ENCODE measurements at regions not wholly inside any gene's neighbourhood (a gene's known extent, or its start where the extent isn't known, plus 50 kb on each side); places are given as distances from the start of the nearest gene placed in this dataset.

- peak overlapping the region; percentile 76 for H3K4me3 ChIP-seq
- no peak for DNase-seq (ENCODE audit: low spot score)
- TF ChIP-seq CTCF (IDR thresholded peaks at IDR 0.05) = no peak
- H3K27ac ChIP-seq = peak overlapping the region in 1 of 2 donors; percentile 68
Observed at GRCh38 chr9:88077071-88077617, 61.1 kb downstream of the SPATA31C2 start.

- H3K4me3 ChIP-seq = peak overlapping the region; percentile 76
- no peak for DNase-seq (ENCODE audit: low spot score)
- TF ChIP-seq CTCF (IDR thresholded peaks at IDR 0.05) = no peak
- peak overlapping the region in 1 of 2 donors; percentile 68 for H3K27ac ChIP-seq
Observed at GRCh38 chr9:88076286-88077070, 61.8 kb downstream of the SPATA31C2 start.

GRCh38 chr9:88075966-88076285, 62.3 kb downstream of the SPATA31C2 start:
- H3K27ac ChIP-seq = peak overlapping the region in 1 of 2 donors; percentile 68
- no peak for TF ChIP-seq CTCF (IDR thresholded peaks at IDR 0.05)
- DNase-seq (ENCODE audit: low spot score) = no peak
- peak overlapping the region; percentile 76 for H3K4me3 ChIP-seq

GRCh38 chr9:88075506-88075905, 62.8 kb downstream of the SPATA31C2 start:
- H3K27ac ChIP-seq = no peak overlapping the region

GRCh38 chr9:88074931-88075330, 63.3 kb downstream of the SPATA31C2 start:
- no peak for TF ChIP-seq CTCF (IDR thresholded peaks at IDR 0.05)
- Histone ChIP-seq H3K27ac (no peak overlapping the region), H3K4me3 (no peak overlapping the region)
- no peak for DNase-seq (ENCODE audit: low spot score)

More at GRCh38 chr9:88075506-88075905, 62.8 kb downstream of the SPATA31C2 start:
- TF ChIP-seq CTCF (IDR thresholded peaks at IDR 0.05) = no peak
- no peak for DNase-seq (ENCODE audit: low spot score)
- H3K4me3 ChIP-seq = no peak overlapping the region

GRCh38 chr9:88072831-88073375, 65.4 kb downstream of the SPATA31C2 start:
- Histone ChIP-seq H3K4me3 (no peak overlapping the region), H3K27ac (no peak overlapping the region)
- TF ChIP-seq CTCF (IDR thresholded peaks at IDR 0.05) = no peak
- DNase-seq (ENCODE audit: low spot score) = no peak

GRCh38 chr9:88071331-88071730, 66.9 kb downstream of the SPATA31C2 start:
- Histone ChIP-seq H3K4me3 (no peak overlapping the region), H3K27ac (no peak overlapping the region)
- DNase-seq (ENCODE audit: low spot score) = no peak
- no peak for TF ChIP-seq CTCF (IDR thresholded peaks at IDR 0.05)
